Right renal pelvis (tissue), 4 donors: ENCODE measurements at regions not wholly inside any gene's neighbourhood (a gene's known extent, or its start where the extent isn't known, plus 50 kb on each side); places are given as distances from the start of the nearest gene placed in this dataset.

Experiments
- DNase-seq, 4 donors: peaks; one replicate each; pipeline ENCODE4 v3.0.0-alpha.2; 2013; ENCODE audit warnings: low read depth in 4 of 4, low spot score in 3 of 4, missing footprints in 1 of 4

DNA sequence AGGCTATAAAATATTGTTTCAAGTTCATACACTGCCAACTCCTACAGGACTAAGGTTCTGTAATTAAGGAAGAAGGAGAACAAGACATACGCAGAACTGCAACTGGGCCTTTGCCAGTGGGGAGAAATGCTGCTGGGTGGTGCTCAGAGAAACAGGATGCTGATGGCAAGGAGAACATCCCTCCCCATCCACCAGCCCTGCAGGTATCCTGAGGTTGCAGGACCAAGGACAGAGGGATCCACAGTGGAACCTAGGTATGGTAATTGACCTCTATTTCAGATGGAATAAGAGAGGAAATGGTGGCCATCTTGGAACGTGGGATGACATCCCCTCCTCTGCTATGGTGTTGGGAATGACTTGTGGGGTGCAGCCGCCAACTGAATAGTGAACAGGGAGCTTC is 206.3 kb upstream of the S1PR3 start:
- no peak for DNase-seq

DNA sequence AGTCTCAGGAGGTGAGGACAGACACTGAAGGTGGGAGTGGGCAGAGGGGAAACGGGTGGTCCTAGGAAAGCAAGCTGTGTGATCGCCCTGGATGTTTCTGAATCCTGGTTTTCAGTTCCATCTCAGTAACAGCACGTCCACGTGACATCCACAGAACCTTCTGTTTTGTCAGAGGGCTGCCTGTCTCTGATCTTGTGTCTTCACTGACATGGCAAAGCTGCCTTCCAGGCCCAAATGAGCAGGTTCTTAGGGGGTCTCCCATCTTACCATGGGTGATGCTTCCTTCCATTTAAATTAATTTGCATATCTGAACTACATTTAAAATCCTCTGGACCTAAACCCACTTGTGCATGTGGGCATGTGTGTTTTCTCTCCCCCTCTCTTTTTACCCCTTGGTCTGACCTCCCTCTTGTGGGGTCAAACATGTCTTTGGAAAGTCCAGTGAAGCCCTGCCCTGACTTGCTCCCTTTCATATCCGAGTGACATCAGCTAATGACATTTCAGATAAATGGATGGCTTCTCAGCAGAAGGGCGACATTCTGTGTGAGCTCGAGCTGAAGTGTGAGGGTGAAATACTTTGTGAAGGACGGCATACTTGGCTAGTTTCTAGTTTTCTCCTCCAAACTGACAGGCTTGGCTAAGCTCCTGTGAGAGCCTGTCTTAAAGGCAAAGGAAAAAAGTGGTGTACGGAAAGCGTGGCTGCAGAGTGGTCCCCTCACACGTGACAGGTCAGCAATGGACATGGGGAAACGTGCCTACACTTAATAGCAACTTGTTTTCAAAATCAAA is 204.8 kb upstream of the S1PR3 start:
- DNase-seq: no peak

- DNase-seq: no peak
These were observed 201.5 kb upstream of the S1PR3 start for GRCh38 chr9:88789785-88790184.

GRCh38 chr9:88791105-88791805 is 200.0 kb upstream of the S1PR3 start:
- DNase-seq: no peak

GRCh38 chr9:88792502-88792901 is 198.8 kb upstream of the S1PR3 start:
- no peak for DNase-seq

DNA sequence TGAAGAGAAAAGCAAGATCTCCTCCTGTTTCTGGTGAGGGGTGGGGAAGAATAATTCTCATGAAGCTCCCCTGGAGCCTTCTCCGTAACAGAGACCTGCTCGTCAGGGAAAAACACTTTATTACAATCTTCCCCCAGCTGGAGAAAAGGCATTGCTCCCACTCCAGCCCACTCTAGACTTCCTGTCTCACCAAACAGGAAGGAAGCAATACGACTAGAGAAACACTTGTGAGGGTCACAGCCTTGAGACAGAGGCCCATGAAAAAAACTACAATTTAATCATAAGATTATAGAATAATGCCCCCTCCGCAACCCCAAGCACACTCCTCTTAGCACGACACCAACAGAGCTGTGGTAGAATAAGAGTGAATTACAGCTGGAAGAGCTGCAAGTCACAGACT is 197.2 kb upstream of the S1PR3 start:
- DNase-seq: no peak

DNA sequence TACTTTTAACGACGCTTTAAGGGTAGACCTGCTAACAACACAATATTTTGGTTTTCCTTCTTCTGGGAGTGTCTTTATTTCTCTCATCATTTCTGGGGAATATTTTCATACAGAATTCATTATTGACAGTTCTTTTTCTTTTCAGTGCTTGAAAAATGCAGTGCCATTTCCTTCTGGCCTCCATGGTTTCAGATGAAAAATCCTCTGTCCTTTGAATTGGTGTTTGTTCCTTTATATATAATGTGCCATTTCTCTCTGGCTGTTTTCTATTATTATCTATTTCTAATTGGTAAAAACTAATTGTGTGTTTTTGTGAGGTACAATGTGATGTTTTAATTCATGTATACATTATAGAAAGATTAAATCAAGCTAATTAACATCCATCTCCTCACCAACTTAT is 194.3 kb upstream of the S1PR3 start:
- DNase-seq: no peak

DNA sequence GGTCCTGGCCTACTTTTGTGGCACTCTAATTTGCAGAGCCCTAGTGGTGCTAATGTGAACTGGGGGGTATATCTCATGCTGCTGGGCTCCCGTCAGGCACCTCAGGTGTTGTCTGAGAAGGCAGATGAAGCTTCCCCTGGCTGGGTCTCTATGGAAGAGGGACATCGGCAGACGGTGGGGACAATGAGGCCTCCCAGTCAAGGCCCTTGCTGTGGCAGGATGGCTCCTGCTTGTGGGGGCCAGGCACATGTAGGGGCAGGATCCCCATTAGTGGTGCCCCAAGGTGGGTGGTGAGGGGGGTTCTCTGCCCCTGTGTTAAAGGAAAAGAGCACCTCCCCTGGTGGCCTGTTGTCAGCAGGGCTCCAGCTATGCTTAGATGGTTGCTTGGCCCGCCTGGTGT is 192.8 kb upstream of the S1PR3 start:
- DNase-seq: no peak

GRCh38 chr9:88799541-88800328 is 191.5 kb upstream of the S1PR3 start:
- DNase-seq: no peak

GRCh38 chr9:88800329-88800682 is 191.0 kb upstream of the S1PR3 start:
- DNase-seq: no peak

- DNase-seq: no peak
These were observed 190.0 kb upstream of the S1PR3 start for GRCh38 chr9:88801214-88801796.

DNA sequence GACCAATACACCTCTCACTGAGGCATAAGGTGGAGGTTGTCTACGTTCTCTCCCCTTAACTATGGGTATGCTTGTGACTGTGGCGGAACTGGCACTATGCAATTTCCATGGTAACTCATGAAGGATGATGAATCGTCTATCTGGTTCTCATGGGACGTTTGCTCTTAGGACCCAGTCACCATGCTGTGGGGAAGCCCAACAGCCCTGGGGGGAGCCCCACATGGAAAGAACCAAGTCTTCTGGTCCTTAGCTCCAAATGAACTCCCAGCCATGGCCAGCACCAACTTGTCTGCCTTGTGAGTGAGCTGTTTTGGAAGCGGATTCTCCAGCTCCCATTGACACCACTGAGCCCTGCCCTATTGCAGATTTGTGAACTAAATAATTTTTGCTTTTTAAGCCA is 188.7 kb upstream of the S1PR3 start:
- no peak for DNase-seq

DNA sequence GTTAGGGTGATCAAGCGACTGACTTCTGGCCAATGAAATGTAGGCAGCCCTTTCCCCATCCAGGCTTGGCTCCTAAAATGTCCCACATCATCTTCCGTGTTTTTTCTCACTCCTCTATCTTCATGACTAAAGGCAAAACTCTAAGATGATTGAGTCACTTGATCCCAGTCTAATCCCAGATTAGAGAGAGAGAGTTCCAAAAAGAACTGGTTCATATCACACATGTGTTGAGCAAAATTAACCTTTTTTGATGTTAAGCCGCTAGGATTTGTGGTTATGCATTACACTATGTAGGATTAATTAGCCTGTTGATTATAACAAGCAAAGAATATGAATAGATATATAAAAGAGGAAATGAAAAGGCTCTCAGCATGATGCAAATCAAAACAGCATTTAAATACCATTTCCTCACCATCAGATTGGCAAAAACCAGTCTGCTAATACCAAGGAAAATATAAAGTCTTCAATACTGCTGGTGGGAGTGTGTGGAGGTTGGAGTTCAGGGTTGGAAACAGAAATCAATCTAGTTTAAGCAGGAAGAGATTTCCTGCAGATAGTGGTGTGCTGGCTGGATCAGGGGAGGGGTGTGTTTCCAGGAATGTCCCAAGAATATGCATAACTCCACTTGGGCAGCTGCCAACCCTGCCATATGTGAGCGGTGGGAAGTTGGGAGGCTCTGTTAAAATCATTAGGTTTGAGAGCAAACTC is 187.6 kb upstream of the S1PR3 start:
- no peak for DNase-seq

- no peak for DNase-seq
These were observed 187.0 kb upstream of the S1PR3 start for GRCh38 chr9:88804254-88804596.

- DNase-seq: no peak
These were observed 185.9 kb upstream of the S1PR3 start for GRCh38 chr9:88805217-88805943.

GRCh38 chr9:88807426-88807825 is 183.8 kb upstream of the S1PR3 start:
- DNase-seq: no peak

GRCh38 chr9:88808019-88808656 is 183.1 kb upstream of the S1PR3 start:
- DNase-seq: no peak

DNA sequence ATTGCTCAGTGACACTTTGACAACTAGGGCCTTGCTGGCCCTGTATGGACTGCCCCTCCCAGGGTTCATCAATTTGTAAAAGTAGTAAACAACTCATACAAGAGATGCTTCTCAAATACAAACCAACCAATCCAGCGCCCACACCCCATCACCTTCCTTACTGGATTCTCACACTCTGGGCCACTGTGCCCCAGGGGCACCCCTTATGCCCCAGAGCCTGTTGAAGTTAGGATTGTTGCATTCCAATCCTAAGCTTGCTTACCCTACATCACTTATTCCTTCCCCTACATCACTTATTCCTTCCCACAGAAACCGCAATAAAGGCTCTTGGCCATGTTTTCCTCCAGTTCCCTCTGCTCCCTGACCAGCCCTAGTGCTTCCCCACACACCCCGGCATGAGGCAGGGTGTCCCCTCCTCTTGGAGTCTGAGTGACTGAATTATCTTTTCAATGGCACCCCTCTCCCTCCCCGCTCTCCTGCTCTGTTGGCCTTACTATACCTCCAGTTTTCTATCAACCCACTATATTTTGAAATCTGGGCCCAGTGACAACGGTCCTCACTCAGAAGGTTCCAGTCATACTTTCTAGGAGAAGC is 182.4 kb upstream of the S1PR3 start:
- no peak for DNase-seq
